HCT116 (cell line): ENCODE measurements at regions not wholly inside any gene's neighbourhood (a gene's known extent, or its start where the extent isn't known, plus 50 kb on each side); places are given as distances from the start of the nearest gene placed in this dataset.

Experiments
- ATAC-seq: fragments of 200-7000 bp; cut with Tn5 transposase; 2 replicates; pipeline ENCODE4 v1.9.1; 2020; ENCODE audit warnings: mild to moderate bottlenecking, moderate library complexity
- BruUV-seq: library from RNA; stranded (reverse); fragments of 400-500 nt; replicated peaks from 2 replicates; lab custom pipeline; 2021; lab: Mats Ljungman, UMichigan
- CTCF ChIA-PET: fragments of 300-600 bp; sonication (Branson Sonifier 250); formaldehyde crosslinking; loops from one replicate; lab custom pipeline; 2021; ENCODE audit warnings: antibody characterized with exemption; lab: Charles Lee
- POLR2A ChIA-PET: fragments of 300-600, 350-600 bp; sonication (Branson Sonifier 250); formaldehyde crosslinking; loops from one replicate; lab custom pipeline; 2021; ENCODE audit warnings: antibody characterized with exemption; lab: Charles Lee
- RAD21 ChIA-PET, 2 experiments: fragments of 300-600 bp; sonication (Branson Sonifier 250); formaldehyde crosslinking; loops; one replicate each; lab custom pipeline; 2023; ENCODE audit warnings: low total read pairs in 2 of 2; ENCODE audit not compliant: uncharacterized antibody in 2 of 2, unreplicated experiment in 2 of 2, low non-redundant PET in 1 of 2; lab: Charles Lee
- DNase-seq: peaks from one replicate; pipeline ENCODE4 v3.0.0-alpha.2; 2010; ENCODE audit warnings: low read depth, low spot score
- H2AFZ ChIP-seq: fragments of 200-600 bp; shearing (Covaris generic), sonication (generic); 2 replicates; pipeline ENCODE4 v1.6.1; 2017; ENCODE audit warnings: low read depth, mixed run types, mixed read lengths, antibody characterized with exemption, low read length; ENCODE audit not compliant: poor library complexity, severe bottlenecking
- H3K27ac ChIP-seq: 2 replicates; pipeline ENCODE4 v1.5.1; 2012; ENCODE audit warnings: low read depth, low read length
- H3K27me3 ChIP-seq: fragments of 200-600 bp; sonication (generic); 2 replicates; pipeline ENCODE4 v1.6.1; 2016; ENCODE audit warnings: mixed run types, low read length, mixed read lengths; ENCODE audit not compliant: insufficient read depth
- H3K36me3 ChIP-seq, 2 experiments: fragments of 200-500 bp in 1 of 2; fragments of 200-600 bp in 1 of 2; sonication (Bioruptor generic) in 1 of 2; sonication (generic) in 1 of 2; 2 replicates each; pipeline versions ENCODE4 v1.5.1 to v1.6.1; 2014 to 2016; ENCODE audit warnings: low read length in 2 of 2, inconsistent platforms in 1 of 2, mixed read lengths in 1 of 2, mixed run types in 1 of 2; ENCODE audit not compliant: insufficient read depth in 2 of 2, control insufficient read depth in 1 of 2
- H3K4me1 ChIP-seq, 2 experiments: fragments of 200-600 bp in 1 of 2; sonication (generic) in 1 of 2; 2 replicates each; pipeline versions ENCODE4 v1.5.1 to v1.6.1; 2012 to 2017; ENCODE audit warnings: low read length in 2 of 2, inconsistent platforms in 1 of 2, mild to moderate bottlenecking in 1 of 2, mixed read lengths in 1 of 2, mixed run types in 1 of 2, moderate library complexity in 1 of 2; ENCODE audit not compliant: insufficient read depth in 2 of 2, control insufficient read depth in 1 of 2
- H3K4me2 ChIP-seq: fragments of 200-600 bp; sonication (generic); 2 replicates; pipeline ENCODE4 v1.6.1; 2017; ENCODE audit warnings: mixed run types, low read length, mixed read lengths
- H3K4me3 ChIP-seq, 2 experiments: fragments of 200-600 bp in 1 of 2; sonication (generic) in 1 of 2; replicated peaks in 1 of 2; 2 replicates each; pipeline ENCODE4 v1.5.1; 2011 to 2016; ENCODE audit warnings: low read length in 2 of 2, control low read depth in 1 of 2, low read depth in 1 of 2, mild to moderate bottlenecking in 1 of 2, mixed read lengths in 1 of 2, mixed run types in 1 of 2
- H3K79me2 ChIP-seq: fragments of 200-600 bp; sonication (generic); 2 replicates; pipeline ENCODE4 v1.6.1; 2017; ENCODE audit warnings: mild to moderate bottlenecking, mixed run types, low read length, moderate library complexity, mixed read lengths; ENCODE audit not compliant: insufficient read depth
- H3K9ac ChIP-seq: fragments of 200-600 bp; sonication (generic); 2 replicates; pipeline ENCODE4 v1.6.1; 2016; ENCODE audit warnings: low read length, mixed read lengths
- H3K9me2 ChIP-seq: fragments of 200-600 bp; sonication (generic), shearing (Covaris generic); 2 replicates; pipeline ENCODE4 v1.6.1; 2017; ENCODE audit warnings: mixed run types, mild to moderate bottlenecking, moderate library complexity; ENCODE audit not compliant: insufficient read depth
- H3K9me3 ChIP-seq, 2 experiments: fragments of 200-500 bp in 1 of 2; fragments of 200-600 bp in 1 of 2; sonication (Bioruptor generic) in 1 of 2; sonication (generic) in 1 of 2; 2 replicates each; pipeline ENCODE4 v1.6.1; 2014 to 2017; ENCODE audit warnings: low read length in 2 of 2, mixed read lengths in 2 of 2, inconsistent platforms in 1 of 2, low read depth in 1 of 2, mild to moderate bottlenecking in 1 of 2, mixed run types in 1 of 2, moderate library complexity in 1 of 2; ENCODE audit not compliant: control insufficient read depth in 1 of 2, insufficient read depth in 1 of 2
- H4K20me1 ChIP-seq: fragments of 200-600 bp; sonication (generic), shearing (Covaris generic); 2 replicates; pipeline ENCODE4 v1.6.1; 2017; ENCODE audit warnings: mixed run types, mild to moderate bottlenecking, moderate library complexity; ENCODE audit not compliant: insufficient read depth
- EGR1 ChIP-seq: IDR thresholded peaks from 2 replicates; pipeline ENCODE4 v1.6.1; 2012; ENCODE audit warnings: low read depth
- POLR2A ChIP-seq: IDR thresholded peaks from 2 replicates; pipeline ENCODE4 v1.7.0; 2011; ENCODE audit warnings: borderline replicate concordance; ENCODE audit not compliant: insufficient read depth, insufficient read length; ENCODE audit errors: extremely low read depth
- SP1 ChIP-seq: IDR thresholded peaks from 2 replicates; pipeline ENCODE4 v1.6.1; 2012; ENCODE audit warnings: low read depth
- ZNF274 ChIP-seq: fragments of 200-500 bp; sonication (Bioruptor generic); IDR thresholded peaks from 2 replicates; pipeline ENCODE4 v1.6.1; 2014; ENCODE audit warnings: mild to moderate bottlenecking, low read depth, low read length, inconsistent platforms
- intact Hi-C: fragments of 100-400 bp; cut with micrococcal nuclease; formaldehyde crosslinking; loops from 2 replicates; pipeline ENCODE4 v1.10.0; 2022
- TF ChIP-seq, protein P1 (sequence below): IDR thresholded peaks from 2 replicates; pipeline ENCODE4 v1.6.1; 2011; ENCODE audit warnings: mild to moderate bottlenecking, low read length, moderate library complexity; ENCODE audit not compliant: insufficient replicate concordance; ENCODE audit errors: extremely low read depth

DNA sequence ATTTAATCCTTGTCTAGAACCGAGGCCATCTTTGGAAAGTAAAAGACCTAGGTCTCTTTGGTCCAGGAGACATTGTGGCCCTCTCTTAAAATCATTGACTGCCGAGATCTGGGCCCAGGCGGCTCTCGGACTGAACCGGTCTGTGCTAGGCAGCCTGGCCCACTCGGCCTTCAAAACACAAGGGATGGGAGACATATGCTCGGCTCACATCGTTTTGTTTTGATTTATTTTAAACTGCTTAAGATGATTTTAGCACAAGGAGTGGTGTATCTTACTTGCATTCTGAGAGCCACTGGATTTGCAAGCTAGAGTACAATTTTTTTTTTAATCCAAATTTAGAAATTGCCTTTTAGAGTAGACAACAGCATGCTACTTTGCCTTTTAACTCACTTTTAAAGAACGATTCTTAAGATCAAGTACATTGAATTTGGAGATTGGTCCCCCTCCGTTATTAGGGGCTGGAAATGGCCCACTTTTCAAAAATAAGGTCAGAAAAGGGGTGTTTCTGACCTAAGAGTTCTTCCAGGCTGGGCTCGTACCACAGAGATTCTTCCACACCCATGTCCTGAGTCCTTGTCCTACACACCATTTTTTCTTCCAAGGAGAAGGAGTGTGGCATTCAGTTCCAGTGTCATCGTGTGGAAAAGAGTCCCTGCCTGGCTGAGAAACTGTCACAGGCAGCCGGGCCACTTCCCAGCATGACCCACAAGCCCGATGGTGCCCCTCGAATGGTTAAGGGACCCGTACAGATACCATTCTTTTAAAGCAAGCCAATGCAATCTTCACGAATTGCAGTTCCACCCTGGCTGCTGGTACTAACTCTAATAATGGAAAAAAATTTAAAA, 80.5 kb upstream of the WNT7B start:
- RAD21 ChIA-PET: no interaction called here
- no TSS peak for BruUV-seq
- Histone ChIP-seq H3K4me1 (peaks cover 13 to 22% of the 10 kb centered on the region in 2 experiments), H3K4me2 (no peak overlapping the region), H2AFZ (no peak overlapping the region), H3K27me3 (no peaks in the 10 kb centered on the region), H3K9me3 (no peaks in the 10 kb centered on the region), H3K27ac (no peak overlapping the region), H3K9me2 (no peaks in the 10 kb centered on the region), H3K4me3 (no peak overlapping the region), H3K79me2 (peaks cover 69% of the 10 kb centered on the region), H3K9ac (no peak overlapping the region), H3K36me3 (no peaks in the 10 kb centered on the region), H4K20me1 (no peaks in the 10 kb centered on the region)
- TF ChIP-seq ZNF274: no peak
- no peak for TF ChIP-seq EGR1
- CTCF ChIA-PET: no interaction called here
- ATAC-seq (no peak), DNase-seq (no peak)
- intact Hi-C loops: no loop called here
- POLR2A ChIA-PET: no interaction called here

DNA sequence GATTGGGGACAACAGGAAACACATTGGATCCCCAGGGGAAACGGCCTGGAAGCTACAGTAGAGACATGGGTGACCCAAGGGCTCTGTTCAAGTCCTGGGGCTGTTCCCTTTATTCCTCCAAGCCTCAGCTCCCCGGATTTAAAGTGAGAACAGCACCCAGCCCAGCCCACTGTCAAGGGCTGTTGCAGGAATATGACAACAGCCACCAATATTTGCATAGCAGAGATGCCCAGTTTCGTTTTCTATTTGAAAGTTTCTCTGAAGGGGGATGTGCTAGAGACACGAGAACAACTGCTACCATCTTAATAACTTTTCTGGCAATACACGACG, 81.1 kb upstream of the WNT7B start:
- peaks cover 75% of the 10 kb centered on the region for H3K79me2 ChIP-seq
- ChIA-PET CTCF (no interaction called here), POLR2A (no interaction called here), RAD21 (no interaction called here)
- no peaks in the 10 kb centered on the region for H3K9me2 ChIP-seq
- H3K9ac ChIP-seq: no peak overlapping the region
- H3K4me1 ChIP-seq: peaks cover 8 to 16% of the 10 kb centered on the region in 2 experiments
- no peaks in the 10 kb centered on the region for H3K9me3 ChIP-seq
- H3K36me3 ChIP-seq: no peaks in the 10 kb centered on the region
- no peak overlapping the region for H3K4me3 ChIP-seq
- intact Hi-C loops: no loop called here
- ATAC-seq: no peak
- TF ChIP-seq POLR2A (no peak), SP1 (no peak), ZNF274 (no peak)
- TF ChIP-seq, protein P1, sequence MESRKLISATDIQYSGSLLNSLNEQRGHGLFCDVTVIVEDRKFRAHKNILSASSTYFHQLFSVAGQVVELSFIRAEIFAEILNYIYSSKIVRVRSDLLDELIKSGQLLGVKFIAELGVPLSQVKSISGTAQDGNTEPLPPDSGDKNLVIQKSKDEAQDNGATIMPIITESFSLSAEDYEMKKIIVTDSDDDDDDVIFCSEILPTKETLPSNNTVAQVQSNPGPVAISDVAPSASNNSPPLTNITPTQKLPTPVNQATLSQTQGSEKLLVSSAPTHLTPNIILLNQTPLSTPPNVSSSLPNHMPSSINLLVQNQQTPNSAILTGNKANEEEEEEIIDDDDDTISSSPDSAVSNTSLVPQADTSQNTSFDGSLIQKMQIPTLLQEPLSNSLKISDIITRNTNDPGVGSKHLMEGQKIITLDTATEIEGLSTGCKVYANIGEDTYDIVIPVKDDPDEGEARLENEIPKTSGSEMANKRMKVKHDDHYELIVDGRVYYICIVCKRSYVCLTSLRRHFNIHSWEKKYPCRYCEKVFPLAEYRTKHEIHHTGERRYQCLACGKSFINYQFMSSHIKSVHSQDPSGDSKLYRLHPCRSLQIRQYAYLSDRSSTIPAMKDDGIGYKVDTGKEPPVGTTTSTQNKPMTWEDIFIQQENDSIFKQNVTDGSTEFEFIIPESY: no peak
- no peak overlapping the region for H3K4me2 ChIP-seq
- no peak overlapping the region for H3K27ac ChIP-seq
- H4K20me1 ChIP-seq: no peaks in the 10 kb centered on the region
- no peaks in the 10 kb centered on the region for H3K27me3 ChIP-seq
- BruUV-seq: no TSS peak
- H2AFZ ChIP-seq: no peak overlapping the region
- no peak for DNase-seq
